Vagina (tissue), 2 donors: ENCODE measurements at regions not wholly inside any gene's neighbourhood (a gene's known extent, or its start where the extent isn't known, plus 50 kb on each side); places are given as distances from the start of the nearest gene placed in this dataset.

Experiments
- POLR2A ChIP-seq, 2 donors: fragments of 450-650 bp; IDR thresholded peaks; one replicate each; pipeline ENCODE4 v1.6.1; 2017; ENCODE audit warnings: antibody characterized with exemption in 2 of 2, mild to moderate bottlenecking in 2 of 2, moderate library complexity in 2 of 2
- POLR2AphosphoS5 ChIP-seq, 2 donors: sonication (generic); formaldehyde crosslinking; IDR thresholded peaks; one replicate each; pipeline ENCODE4 v1.9.0; 2017; ENCODE audit warnings: antibody characterized with exemption in 2 of 2, mild to moderate bottlenecking in 2 of 2, low read depth in 1 of 2; ENCODE audit not compliant: insufficient read depth in 1 of 2

DNA sequence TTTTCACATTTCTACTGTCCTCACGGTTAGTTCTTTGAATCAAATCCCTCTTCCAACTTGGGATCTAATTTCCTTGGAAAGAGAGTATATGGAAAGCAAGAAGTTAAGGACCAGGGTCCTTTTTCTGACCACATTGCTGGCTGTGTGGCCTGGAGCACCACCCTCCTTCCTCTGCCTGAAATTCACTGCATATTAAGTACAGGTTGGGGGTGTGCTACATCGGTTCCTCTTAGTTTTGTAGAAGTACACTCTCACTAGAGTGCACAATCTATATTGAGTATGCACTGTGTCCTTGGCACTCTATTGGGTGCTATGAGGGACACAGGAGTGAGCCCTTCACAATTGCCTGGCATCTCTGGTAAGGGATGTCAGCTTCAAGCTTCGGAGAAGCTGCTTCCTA is 53.8 kb upstream of the KLF9 start:
- TF ChIP-seq POLR2AphosphoS5 (IDR thresholded peaks at IDR 0.05; ENCODE audit: insufficient read depth in 1 of 2, low read depth in 1 of 2) (no peak), POLR2A (IDR thresholded peaks at IDR 0.05) (no peak)
